K562 (cell line): ENCODE measurements at regions not wholly inside any gene's neighbourhood (a gene's known extent, or its start where the extent isn't known, plus 50 kb on each side); places are given as distances from the start of the nearest gene placed in this dataset.
"Not testable (repeated sequence)": the region's sequence is repeated elsewhere in the genome, so short reads cannot be mapped to it uniquely, and the experiment has no call there.

Experiments used
- ATAC-seq: fragments of 200-7000 bp; cut with Tn5 transposase; 3 replicates; pipeline ENCODE4 v1.9.1; 2020; ENCODE audit warnings: moderate library complexity
- BruUV-seq: library from RNA; stranded (reverse); fragments of 400-500 nt; replicated peaks from 2 replicates; lab custom pipeline; 2021; lab: Mats Ljungman, UMichigan
- CTCF ChIA-PET: fragments of 300-600 bp; formaldehyde crosslinking; extraction: SDS; loops from one replicate; lab custom pipeline; 2021; ENCODE audit warnings: low intra/inter-chr PET ratio; lab: Yijun Ruan, JAX
- POLR2A ChIA-PET: fragments of 300-600, 350-650 bp; sonication (Branson Sonifier 250); formaldehyde crosslinking; extraction: SDS; loops from one replicate; lab custom pipeline; 2021; ENCODE audit warnings: antibody characterized with exemption, inconsistent platforms; lab: Yijun Ruan, JAX
- DNase-seq, 4 experiments: peaks; one replicate each; pipeline versions ENCODE4 v3.0.0 to v3.0.0-alpha.2; 2011 to 2018; ENCODE audit warnings: low spot score in 3 of 4, mixed read lengths in 3 of 4; ENCODE audit errors: extremely low read depth in 1 of 4
- FAIRE-seq: peaks from 2 replicates; lab custom pipeline; 2011; peaks lifted over from hg19 to GRCh38; lab: Jason Lieb, UNC
- H2AFZ ChIP-seq: 2 replicates; pipeline ENCODE4 v1.6.0; 2011; ENCODE audit warnings: low read depth, low read length, control low read depth, inconsistent platforms
- H3K27ac ChIP-seq: fragments of 200-600 bp; 3 replicates; pipeline ENCODE4 v1.8.0; 2011; ENCODE audit warnings: low read depth, mild to moderate bottlenecking, control low read depth, inconsistent platforms, low read length, moderate library complexity, mixed read lengths; ENCODE audit errors: extremely low read depth
- H3K27me3 ChIP-seq, 2 experiments: fragments of 300-600 bp in 1 of 2; 2 replicates in 1 of 2; 3 replicates in 1 of 2; pipeline versions ENCODE4 v1.6.0 to v1.8.0; 2011; ENCODE audit warnings: inconsistent platforms in 2 of 2, low read length in 2 of 2, mild to moderate bottlenecking in 1 of 2, mixed read lengths in 1 of 2, moderate library complexity in 1 of 2; ENCODE audit not compliant: control insufficient read depth in 2 of 2, insufficient read depth in 2 of 2
- H3K36me3 ChIP-seq: fragments of 300-600 bp; 3 replicates; pipeline ENCODE4 v1.8.0; 2011; ENCODE audit warnings: mild to moderate bottlenecking, low read length, inconsistent platforms; ENCODE audit not compliant: control insufficient read depth, insufficient read depth
- H3K4me1 ChIP-seq, 2 experiments: fragments of 200-600 bp in 1 of 2; replicated peaks in 1 of 2; 2 replicates in 1 of 2; 3 replicates in 1 of 2; pipeline versions ENCODE4 v1.5.1 to v1.8.0; 2011; ENCODE audit warnings: inconsistent platforms in 2 of 2, low read length in 2 of 2, mild to moderate bottlenecking in 1 of 2, mixed read lengths in 1 of 2, moderate library complexity in 1 of 2; ENCODE audit not compliant: control insufficient read depth in 2 of 2, insufficient read depth in 2 of 2
- H3K4me2 ChIP-seq: 2 replicates; pipeline ENCODE4 v1.6.1; 2011; ENCODE audit warnings: low read length, control low read depth, inconsistent platforms, mixed read lengths; ENCODE audit not compliant: insufficient read depth
- H3K4me3 ChIP-seq: fragments of 200-600 bp; sonication (generic), shearing (Covaris generic); 2 replicates; pipeline ENCODE4 v1.5.1; 2016; ENCODE audit warnings: control low read depth, inconsistent platforms
- H3K79me2 ChIP-seq: fragments of 200-600 bp; 3 replicates; pipeline ENCODE4 v1.8.0; 2011; ENCODE audit warnings: low read length, inconsistent platforms; ENCODE audit not compliant: control insufficient read depth, insufficient read depth
- H3K9ac ChIP-seq, 2 experiments: 2 replicates each; pipeline versions ENCODE4 v1.6.0 to v1.6.1; 2011; ENCODE audit warnings: low read depth in 2 of 2, low read length in 2 of 2, control low read depth in 1 of 2, inconsistent platforms in 1 of 2, mild to moderate bottlenecking in 1 of 2, mixed read lengths in 1 of 2; ENCODE audit not compliant: insufficient read depth in 1 of 2
- H3K9me1 ChIP-seq: one replicate; pipeline ENCODE4 v1.6.0; 2011; ENCODE audit warnings: inconsistent platforms, mild to moderate bottlenecking, low read length, moderate library complexity; ENCODE audit not compliant: control insufficient read depth, insufficient read depth
- H3K9me3 ChIP-seq: replicated peaks from 2 replicates; pipeline ENCODE4 v1.5.1; 2011; ENCODE audit warnings: low read depth, low read length, inconsistent platforms; ENCODE audit not compliant: control insufficient read depth, insufficient read depth
- H4K20me1 ChIP-seq: replicated peaks from 2 replicates; pipeline ENCODE4 v1.6.1; 2011; ENCODE audit warnings: low read length, inconsistent platforms, mixed read lengths; ENCODE audit not compliant: control insufficient read depth, insufficient read depth
- RFX1 ChIP-seq: fragments of 450-650 bp; IDR thresholded peaks from 2 replicates; pipeline ENCODE4 v1.6.1; 2016; ENCODE audit warnings: mild to moderate bottlenecking, moderate library complexity
- SRF ChIP-seq, 2 experiments: fragments of 250-450, 450-650 bp in 1 of 2; sonication (Bioruptor Pico) in 1 of 2; sonication (generic) in 1 of 2; formaldehyde crosslinking; IDR thresholded peaks; 2 replicates each; pipeline versions ENCODE4 v1.5.0 to v1.5.1; 2020 to 2022; ENCODE audit warnings: mild to moderate bottlenecking in 1 of 2, missing genetic modification reagents in 1 of 2
- WGBS: fragments of 100-300 bp; shearing (Covaris generic); methylation state at CpG from one replicate; pipeline ENCODE4 v1.1.6; 2016; ENCODE audit warnings: low coverage, mixed read lengths; ENCODE audit not compliant: insufficient coverage; ENCODE audit errors: missing lambda C conversion rate; 5-methylcytosine and 5-hydroxymethylcytosine counted together
- in situ Hi-C: fragments of 300-500 bp; cut with MboI; formaldehyde crosslinking; loops from 4 replicates; pipeline ENCODE4 v1.15.0; 2018; ENCODE audit warnings: inconsistent platforms, mixed read lengths
- intact Hi-C: fragments of 100-400 bp; cut with micrococcal nuclease; formaldehyde crosslinking; loops from 2 replicates; pipeline ENCODE4 v1.14.2; 2022
- TF ChIP-seq, protein P1 (sequence below): fragments of 450-650 bp; IDR thresholded peaks from 2 replicates; pipeline ENCODE4 v1.6.1; 2016; ENCODE audit warnings: low read depth
- TF ChIP-seq, protein P2 (sequence below), 2 experiments: fragments of 150-350 bp in 1 of 2; IDR thresholded peaks; 2 replicates each; pipeline ENCODE4 v1.6.1; 2012 to 2016; ENCODE audit warnings: low read depth in 2 of 2, low read length in 2 of 2, mild to moderate bottlenecking in 1 of 2, moderate library complexity in 1 of 2

DNA sequence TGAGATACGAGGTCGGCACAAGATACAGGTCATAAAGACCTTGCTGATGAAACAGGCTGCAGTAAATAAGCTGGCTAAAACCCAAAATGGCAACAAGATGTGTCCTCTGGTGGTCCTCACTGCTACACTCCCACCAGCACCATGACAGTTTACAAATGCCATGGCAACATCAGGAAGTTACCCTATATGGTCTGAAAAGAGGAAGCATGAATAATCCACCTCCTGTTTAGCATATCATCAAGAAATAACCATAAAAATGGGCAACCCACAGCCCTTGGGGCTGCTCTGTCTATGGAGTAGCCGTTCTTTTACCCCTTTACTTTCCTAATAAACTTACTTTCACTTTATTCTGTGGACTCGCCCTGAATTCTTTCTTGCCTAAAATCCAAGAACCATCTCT, 102.0 kb upstream of the KLF13 start:
- CTCF ChIA-PET = not testable (repeated sequence)

DNA sequence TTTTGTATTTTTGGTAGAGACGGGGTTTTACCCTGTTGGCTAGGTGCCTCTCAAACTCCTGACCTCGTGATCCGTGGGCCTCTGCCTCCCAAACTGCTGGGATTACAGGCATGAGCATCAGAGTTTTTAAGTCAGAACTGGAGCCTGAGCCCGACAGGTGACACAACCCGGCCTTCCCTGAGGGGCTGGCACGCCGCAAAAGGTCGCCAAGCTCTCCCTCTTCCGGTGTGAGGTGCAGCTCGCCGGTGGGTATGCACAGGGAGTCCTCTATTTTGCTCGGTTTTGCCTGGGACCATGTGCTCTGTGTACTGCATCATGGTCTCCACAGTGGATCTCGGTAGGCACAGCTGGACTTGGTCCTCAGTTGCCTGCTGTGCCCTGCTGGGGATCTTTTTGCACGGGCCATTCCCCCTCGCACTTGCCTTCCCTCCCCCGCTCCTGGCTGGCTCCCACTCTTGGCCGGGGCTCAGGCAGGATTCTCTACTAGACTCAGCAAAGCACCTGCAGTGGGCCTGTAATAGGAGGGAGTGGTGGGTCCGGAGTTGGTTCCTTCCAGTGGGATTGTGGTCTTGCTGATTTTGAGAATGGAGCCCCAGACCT, 101.2 kb upstream of the KLF13 start:
- Histone ChIP-seq H3K9me3 (no peaks in the 10 kb centered on the region), H3K4me2 (no peak overlapping the region), H3K27ac (no peak overlapping the region), H3K9me1 (no peaks in the 10 kb centered on the region), H3K27me3 (peaks cover 26 to 47% of the 10 kb centered on the region in 2 experiments), H2AFZ (no peak overlapping the region), H3K9ac (no peak overlapping the region; a peak in 1 of 4 replicates), H3K79me2 (no peaks in the 10 kb centered on the region), H3K4me1 (peaks cover 0 to 10% of the 10 kb centered on the region in 2 experiments; a peak in 2 of 5 replicates), H3K4me3 (no peak overlapping the region), H3K36me3 (no peaks in the 10 kb centered on the region), H4K20me1 (no peaks in the 10 kb centered on the region)
- in situ Hi-C loops = no loop called here
- WGBS = 1% methylated on average over 18 of the region's 18 CpGs
- ATAC-seq (no peak), DNase-seq (no peak), FAIRE-seq (no peak)
- POLR2A ChIA-PET = no interaction called here
- intact Hi-C loops = no loop called here
- CTCF ChIA-PET = no interaction called here
- BruUV-seq = no TSS peak
- TF ChIP-seq, protein P1, sequence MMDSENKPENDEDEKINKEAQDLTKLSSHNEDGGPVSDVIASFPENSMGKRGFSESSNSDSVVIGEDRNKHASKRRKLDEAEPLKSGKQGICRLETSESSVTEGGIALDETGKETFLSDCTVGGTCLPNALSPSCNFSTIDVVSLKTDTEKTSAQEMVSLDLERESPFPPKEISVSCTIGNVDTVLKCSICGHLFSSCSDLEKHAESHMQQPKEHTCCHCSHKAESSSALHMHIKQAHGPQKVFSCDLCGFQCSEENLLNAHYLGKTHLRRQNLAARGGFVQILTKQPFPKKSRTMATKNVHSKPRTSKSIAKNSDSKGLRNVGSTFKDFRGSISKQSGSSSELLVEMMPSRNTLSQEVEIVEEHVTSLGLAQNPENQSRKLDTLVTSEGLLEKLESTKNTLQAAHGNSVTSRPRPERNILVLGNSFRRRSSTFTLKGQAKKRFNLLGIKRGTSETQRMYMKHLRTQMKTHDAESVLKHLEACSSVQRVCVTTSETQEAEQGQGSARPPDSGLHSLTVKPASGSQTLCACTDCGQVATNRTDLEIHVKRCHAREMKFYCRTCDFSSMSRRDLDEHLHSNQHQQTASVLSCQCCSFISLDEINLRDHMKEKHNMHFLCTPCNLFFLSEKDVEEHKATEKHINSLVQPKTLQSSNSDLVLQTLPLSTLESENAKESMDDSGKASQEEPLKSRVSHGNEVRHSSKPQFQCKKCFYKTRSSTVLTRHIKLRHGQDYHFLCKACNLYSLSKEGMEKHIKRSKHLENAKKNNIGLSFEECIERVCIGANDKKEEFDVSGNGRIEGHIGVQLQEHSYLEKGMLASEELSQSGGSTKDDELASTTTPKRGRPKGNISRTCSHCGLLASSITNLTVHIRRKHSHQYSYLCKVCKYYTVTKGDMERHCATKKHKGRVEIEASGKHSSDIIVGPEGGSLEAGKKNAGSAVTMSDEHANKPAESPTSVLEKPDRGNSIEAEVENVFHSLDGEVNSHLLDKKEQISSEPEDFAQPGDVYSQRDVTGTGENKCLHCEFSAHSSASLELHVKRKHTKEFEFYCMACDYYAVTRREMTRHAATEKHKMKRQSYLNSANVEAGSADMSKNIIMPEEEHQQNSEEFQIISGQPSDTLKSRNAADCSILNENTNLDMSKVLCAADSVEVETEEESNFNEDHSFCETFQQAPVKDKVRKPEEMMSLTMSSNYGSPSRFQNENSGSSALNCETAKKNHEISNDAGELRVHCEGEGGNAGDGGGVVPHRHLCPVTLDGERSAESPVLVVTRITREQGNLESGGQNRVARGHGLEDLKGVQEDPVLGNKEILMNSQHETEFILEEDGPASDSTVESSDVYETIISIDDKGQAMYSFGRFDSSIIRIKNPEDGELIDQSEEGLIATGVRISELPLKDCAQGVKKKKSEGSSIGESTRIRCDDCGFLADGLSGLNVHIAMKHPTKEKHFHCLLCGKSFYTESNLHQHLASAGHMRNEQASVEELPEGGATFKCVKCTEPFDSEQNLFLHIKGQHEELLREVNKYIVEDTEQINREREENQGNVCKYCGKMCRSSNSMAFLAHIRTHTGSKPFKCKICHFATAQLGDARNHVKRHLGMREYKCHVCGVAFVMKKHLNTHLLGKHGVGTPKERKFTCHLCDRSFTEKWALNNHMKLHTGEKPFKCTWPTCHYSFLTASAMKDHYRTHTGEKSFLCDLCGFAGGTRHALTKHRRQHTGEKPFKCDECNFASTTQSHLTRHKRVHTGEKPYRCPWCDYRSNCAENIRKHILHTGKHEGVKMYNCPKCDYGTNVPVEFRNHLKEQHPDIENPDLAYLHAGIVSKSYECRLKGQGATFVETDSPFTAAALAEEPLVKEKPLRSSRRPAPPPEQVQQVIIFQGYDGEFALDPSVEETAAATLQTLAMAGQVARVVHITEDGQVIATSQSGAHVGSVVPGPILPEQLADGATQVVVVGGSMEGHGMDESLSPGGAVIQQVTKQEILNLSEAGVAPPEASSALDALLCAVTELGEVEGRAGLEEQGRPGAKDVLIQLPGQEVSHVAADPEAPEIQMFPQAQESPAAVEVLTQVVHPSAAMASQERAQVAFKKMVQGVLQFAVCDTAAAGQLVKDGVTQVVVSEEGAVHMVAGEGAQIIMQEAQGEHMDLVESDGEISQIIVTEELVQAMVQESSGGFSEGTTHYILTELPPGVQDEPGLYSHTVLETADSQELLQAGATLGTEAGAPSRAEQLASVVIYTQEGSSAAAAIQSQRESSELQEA = no peak
- TF ChIP-seq, protein P2, sequence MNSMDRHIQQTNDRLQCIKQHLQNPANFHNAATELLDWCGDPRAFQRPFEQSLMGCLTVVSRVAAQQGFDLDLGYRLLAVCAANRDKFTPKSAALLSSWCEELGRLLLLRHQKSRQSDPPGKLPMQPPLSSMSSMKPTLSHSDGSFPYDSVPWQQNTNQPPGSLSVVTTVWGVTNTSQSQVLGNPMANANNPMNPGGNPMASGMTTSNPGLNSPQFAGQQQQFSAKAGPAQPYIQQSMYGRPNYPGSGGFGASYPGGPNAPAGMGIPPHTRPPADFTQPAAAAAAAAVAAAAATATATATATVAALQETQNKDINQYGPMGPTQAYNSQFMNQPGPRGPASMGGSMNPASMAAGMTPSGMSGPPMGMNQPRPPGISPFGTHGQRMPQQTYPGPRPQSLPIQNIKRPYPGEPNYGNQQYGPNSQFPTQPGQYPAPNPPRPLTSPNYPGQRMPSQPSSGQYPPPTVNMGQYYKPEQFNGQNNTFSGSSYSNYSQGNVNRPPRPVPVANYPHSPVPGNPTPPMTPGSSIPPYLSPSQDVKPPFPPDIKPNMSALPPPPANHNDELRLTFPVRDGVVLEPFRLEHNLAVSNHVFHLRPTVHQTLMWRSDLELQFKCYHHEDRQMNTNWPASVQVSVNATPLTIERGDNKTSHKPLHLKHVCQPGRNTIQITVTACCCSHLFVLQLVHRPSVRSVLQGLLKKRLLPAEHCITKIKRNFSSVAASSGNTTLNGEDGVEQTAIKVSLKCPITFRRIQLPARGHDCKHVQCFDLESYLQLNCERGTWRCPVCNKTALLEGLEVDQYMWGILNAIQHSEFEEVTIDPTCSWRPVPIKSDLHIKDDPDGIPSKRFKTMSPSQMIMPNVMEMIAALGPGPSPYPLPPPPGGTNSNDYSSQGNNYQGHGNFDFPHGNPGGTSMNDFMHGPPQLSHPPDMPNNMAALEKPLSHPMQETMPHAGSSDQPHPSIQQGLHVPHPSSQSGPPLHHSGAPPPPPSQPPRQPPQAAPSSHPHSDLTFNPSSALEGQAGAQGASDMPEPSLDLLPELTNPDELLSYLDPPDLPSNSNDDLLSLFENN (IDR thresholded peaks at IDR 0.05; ENCODE audit: low read depth in 2 of 2, low read length in 2 of 2) = no peak

More for the DNA sequence above, 102.0 kb upstream of the KLF13 start:
- H3K36me3 ChIP-seq, FAIRE-seq, H4K20me1 ChIP-seq, H3K9me1 ChIP-seq, DNase-seq, H3K79me2 ChIP-seq, H3K4me3 ChIP-seq, H3K9me3 ChIP-seq, POLR2A ChIA-PET, H3K27ac ChIP-seq, H2AFZ ChIP-seq, in situ Hi-C loops, ATAC-seq, H3K9ac ChIP-seq, intact Hi-C loops, H3K4me1 ChIP-seq, BruUV-seq, H3K4me2 ChIP-seq: not testable (repeated sequence)
- WGBS = 2% methylated on average over 4 of the region's 4 CpGs
- peaks cover 26 to 43% of the 10 kb centered on the region in 2 experiments for H3K27me3 ChIP-seq
- TF ChIP-seq RFX1 (peak; percentile 63), SRF (CRISPR knock-in tag; IDR thresholded peaks at IDR 0.05) (peak; percentile 72 to 90; a peak in 3 of 4 replicates)
